VCaP (cell line): ENCODE measurements at regions not wholly inside any gene's neighbourhood (a gene's known extent, or its start where the extent isn't known, plus 50 kb on each side); places are given as distances from the start of the nearest gene placed in this dataset.
"Not testable (repeated sequence)": the region's sequence is repeated elsewhere in the genome, so short reads cannot be mapped to it uniquely, and the experiment has no call there.

Source experiments
- H3K27ac ChIP-seq: fragments of 450-650 bp; 2 replicates; pipeline ENCODE4 v1.5.1; 2017
- TF ChIP-seq, protein P1 (sequence below): fragments of 450-650 bp; conservative IDR thresholded peaks from 2 replicates; pipeline ENCODE4 v1.5.1; 2017; ENCODE audit warnings: mild to moderate bottlenecking, moderate library complexity

DNA sequence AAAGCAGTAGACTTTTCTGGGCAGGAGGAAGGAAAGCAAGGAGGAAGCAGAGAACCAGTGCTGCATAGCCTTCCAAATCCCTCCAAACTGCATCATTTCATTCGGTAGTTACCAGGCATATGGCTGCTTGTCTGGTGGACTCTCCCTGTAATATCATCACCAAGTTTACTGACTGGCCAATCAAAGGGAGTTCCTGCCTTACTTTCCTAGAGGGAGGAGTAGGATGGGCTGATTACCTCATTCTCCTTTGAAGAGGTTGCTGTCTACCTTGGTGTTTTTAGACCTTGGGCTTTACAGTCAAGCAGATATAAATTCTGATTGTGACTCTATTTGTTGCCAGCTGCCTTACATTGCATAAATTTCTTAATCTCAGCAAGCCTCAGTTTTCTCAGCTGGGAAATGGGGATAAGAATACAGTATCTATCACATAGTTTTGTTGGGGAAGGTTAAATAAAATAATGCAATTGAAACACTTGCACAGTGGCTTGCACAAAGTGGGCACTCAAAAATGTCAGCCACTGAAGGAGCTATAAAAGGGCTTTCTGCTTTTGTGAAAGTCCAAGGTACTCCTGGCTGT lies 297.3 kb upstream of the PROX1 start:
- TF ChIP-seq, protein P1, sequence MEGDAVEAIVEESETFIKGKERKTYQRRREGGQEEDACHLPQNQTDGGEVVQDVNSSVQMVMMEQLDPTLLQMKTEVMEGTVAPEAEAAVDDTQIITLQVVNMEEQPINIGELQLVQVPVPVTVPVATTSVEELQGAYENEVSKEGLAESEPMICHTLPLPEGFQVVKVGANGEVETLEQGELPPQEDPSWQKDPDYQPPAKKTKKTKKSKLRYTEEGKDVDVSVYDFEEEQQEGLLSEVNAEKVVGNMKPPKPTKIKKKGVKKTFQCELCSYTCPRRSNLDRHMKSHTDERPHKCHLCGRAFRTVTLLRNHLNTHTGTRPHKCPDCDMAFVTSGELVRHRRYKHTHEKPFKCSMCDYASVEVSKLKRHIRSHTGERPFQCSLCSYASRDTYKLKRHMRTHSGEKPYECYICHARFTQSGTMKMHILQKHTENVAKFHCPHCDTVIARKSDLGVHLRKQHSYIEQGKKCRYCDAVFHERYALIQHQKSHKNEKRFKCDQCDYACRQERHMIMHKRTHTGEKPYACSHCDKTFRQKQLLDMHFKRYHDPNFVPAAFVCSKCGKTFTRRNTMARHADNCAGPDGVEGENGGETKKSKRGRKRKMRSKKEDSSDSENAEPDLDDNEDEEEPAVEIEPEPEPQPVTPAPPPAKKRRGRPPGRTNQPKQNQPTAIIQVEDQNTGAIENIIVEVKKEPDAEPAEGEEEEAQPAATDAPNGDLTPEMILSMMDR, result no peak

DNA sequence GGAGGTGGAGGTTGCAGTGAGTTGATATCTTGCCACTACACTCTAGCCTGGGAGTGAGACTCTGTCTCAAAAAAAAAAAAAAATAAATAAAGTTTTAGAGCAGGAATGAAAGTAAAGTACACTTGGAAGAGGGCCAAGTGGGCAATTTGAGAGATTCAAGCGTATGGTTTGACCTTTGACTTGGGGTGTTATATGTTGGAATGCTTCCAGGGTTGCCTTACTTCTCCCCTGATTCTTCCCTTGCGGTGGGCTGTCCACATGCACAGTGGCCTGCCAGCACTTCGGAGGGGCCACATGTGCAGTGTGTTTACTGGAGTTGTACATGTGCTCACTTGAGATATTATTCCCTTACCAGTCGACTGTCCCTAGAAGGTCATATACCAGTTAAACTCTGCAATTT lies 295.5 kb upstream of the PROX1 start:
- no peak overlapping the region for H3K27ac ChIP-seq
- TF ChIP-seq, protein P1, result no peak

More for the DNA sequence above, 297.3 kb upstream of the PROX1 start:
- H3K27ac ChIP-seq, result no peak overlapping the region

DNA sequence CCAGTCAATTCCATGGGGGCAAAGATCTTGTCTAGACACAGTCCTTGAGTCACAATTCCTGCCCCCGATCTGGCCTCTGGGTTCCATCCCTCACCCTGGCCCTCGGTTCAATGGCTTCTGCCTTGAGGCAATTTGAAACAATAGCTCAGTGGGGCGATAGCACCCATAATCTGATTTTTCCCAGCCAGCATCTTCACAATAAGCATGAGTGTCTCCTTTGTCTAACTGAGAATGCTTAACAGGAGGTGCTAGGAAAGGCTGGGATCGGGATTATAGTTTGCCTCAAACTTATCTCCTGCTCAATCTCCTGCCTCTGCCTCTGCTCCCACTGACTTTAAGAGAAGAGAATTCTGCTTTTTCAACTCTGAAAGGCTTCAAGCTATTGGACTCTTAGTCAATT lies 293.9 kb upstream of the PROX1 start:
- H3K27ac ChIP-seq, result no peak overlapping the region
- TF ChIP-seq, protein P1, result no peak

DNA sequence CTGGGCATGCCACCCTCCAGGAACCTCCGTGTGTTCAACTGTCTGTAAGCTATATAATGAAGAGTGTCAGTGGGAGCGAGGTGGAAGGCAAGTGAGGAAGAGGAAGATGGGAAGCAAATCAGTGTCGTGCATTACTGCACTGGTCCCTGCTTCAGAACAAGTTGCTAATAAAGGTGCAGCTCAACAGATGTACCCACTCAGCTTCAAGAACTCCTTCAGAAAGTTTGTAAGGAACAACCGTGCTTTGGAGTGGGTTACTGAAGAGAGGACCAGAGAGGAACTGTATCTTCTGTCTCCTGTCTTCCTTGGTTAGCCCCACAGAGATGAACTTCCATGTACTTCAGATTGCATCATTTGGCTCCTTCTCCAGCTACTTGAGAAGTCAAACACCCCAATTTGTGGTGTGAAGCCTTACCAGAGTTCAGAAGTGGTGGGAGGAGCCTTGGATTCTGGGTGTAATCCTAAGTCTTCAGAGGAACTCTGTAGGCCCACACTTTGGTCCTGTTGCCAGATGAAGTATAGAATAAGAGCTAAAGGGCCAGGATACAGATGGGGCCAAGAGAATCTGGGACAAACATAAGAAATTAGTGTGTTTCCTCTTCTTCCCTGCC lies 290.5 kb upstream of the PROX1 start:
- no peak overlapping the region for H3K27ac ChIP-seq
- TF ChIP-seq, protein P1, result no peak

DNA sequence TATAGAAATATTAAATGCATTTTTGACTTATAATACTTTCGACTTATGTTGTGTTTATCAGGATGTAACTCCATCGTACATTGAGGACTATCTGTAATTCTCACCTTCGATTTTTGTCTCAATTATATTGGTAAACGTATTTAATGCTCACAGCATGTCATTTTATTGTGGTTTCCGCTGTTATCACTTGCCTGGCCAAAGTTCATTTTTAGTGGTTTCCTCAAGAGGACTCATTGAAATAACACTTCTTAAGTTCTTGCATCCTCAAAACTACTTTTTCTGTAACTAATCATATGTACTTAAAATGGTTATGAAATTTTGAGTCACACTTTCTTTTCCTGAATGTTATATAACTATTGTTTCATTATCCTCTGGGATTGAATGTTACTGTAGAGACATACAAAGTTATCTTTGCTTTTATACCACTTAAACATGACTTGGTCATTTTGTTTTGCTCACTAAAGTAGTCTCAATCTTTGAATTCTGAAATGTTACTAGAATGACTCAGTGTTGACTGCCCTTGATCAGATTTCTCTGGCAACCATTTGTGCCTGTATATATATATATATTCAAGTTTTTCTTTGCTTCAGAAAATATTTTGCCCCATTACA lies 289.6 kb upstream of the PROX1 start:
- TF ChIP-seq, protein P1, result no peak
- H3K27ac ChIP-seq, result no peak overlapping the region

DNA sequence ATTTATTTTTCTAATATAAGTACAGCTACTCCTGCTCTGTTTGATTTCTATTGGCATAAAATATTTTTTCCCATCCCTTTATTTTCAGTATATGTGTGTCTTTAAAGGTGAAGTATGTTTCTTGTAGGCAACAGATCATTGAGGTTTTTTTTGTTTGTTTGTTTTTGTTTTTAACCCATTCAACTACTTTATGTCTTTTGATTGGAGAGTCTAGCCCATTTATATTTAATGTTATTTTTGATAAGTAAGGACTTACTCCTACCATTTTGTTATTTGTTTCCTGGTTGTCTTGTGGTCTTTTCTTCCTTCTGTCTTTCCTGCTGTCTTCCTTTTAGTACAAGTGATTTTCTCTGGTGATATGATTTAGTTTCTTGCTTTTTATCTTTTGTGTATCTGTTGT lies 285.1 kb upstream of the PROX1 start:
- H3K27ac ChIP-seq, result no peak overlapping the region
- TF ChIP-seq, protein P1, result no peak

DNA sequence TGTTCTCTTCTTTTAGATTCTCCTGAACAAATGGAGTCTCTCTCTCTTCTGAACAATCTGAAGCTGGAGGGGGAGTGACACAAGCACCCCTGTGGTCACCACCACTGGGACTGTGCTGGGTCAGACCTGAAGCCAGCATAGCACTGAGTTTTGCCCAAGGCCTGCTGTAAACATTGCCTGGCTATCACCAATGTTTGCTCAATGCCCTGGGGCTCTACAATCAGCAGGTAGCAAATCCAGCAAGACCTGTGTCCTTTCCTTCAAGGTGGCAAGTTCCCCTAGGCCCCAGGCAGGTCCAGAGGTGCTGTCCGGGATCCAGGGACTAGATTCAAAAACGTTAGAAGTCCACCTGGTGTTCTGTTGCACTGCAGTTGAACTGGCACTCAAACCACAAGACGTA lies 282.8 kb upstream of the PROX1 start:
- H3K27ac ChIP-seq, result no peak overlapping the region
- TF ChIP-seq, protein P1, result no peak

DNA sequence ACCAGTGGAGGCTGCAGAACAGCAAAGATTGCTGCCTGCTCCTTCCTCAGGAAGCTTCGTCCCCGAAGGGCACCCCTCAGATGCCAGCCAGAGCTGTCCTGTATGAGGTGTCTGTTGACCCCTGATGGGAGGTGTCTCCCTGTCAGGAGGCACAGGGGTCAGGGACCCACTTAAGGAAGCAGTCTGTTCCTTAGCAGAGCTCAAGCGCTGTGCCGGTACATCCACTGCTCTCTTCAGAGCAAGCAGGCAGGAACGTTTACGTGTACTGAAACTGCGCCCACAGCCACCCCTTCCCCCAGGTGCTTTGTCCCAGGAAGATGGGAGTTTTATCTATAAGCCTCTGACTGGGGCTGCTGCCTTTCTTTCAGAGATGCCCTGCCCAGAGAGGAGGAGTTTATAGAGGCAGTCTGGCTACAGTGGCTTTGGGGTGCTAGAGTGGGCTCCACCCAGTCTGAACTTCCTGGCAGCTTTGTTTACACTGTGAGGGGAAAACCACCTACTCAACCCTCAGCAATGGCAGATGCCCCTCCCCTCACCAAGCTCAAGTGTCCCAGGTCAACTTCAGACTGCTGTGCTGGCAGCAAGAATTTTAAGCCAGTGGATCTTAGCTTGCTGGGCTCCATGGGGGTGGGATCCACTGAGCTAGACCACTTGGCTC lies 275.8 kb upstream of the PROX1 start:
- not testable (repeated sequence) for H3K27ac ChIP-seq
